SK-N-SH treated with all-trans-retinoic acid at 6 μM for 48 hours (cell line): ENCODE measurements at regions not wholly inside any gene's neighbourhood (a gene's known extent, or its start where the extent isn't known, plus 50 kb on each side); places are given as distances from the start of the nearest gene placed in this dataset.

Experiments
- ATAC-seq: fragments of 200-7000 bp; cut with Tn5 transposase; 3 replicates; pipeline ENCODE4 v1.9.1; 2020; ENCODE audit warnings: mild to moderate bottlenecking, moderate library complexity
- ARNTL ChIP-seq: fragments of 450-650 bp; formaldehyde crosslinking; IDR thresholded peaks from 2 replicates; pipeline ENCODE4 v1.5.0; 2020; ENCODE audit warnings: low read depth, mild to moderate bottlenecking, moderate library complexity, borderline replicate concordance
- BACH2 ChIP-seq: fragments of 250-450 bp; sonication (Bioruptor Pico); IDR thresholded peaks from 2 replicates; pipeline ENCODE4 v1.9.0; 2021; ENCODE audit warnings: mild to moderate bottlenecking, borderline replicate concordance
- CSDC2 ChIP-seq: fragments of 250-450 bp; sonication (Bioruptor Pico); IDR thresholded peaks from 2 replicates; pipeline ENCODE4 v1.5.0; 2020; ENCODE audit warnings: mild to moderate bottlenecking, moderate library complexity
- ESRRG ChIP-seq: fragments of 250-450 bp; sonication (Bioruptor Pico); IDR thresholded peaks from 2 replicates; pipeline ENCODE4 v1.6.1; 2021; ENCODE audit warnings: mild to moderate bottlenecking
- GLIS3 ChIP-seq: fragments of 250-450 bp; sonication (Bioruptor Pico); IDR thresholded peaks from 2 replicates; pipeline ENCODE4 v1.5.0; 2020; ENCODE audit warnings: mild to moderate bottlenecking, moderate library complexity
- ISL1 ChIP-seq: fragments of 250-450 bp; sonication (Bioruptor Pico); IDR thresholded peaks from 2 replicates; pipeline ENCODE4 v2.1.2; 2022; ENCODE audit warnings: mild to moderate bottlenecking, moderate library complexity
- OSR1 ChIP-seq: fragments of 250-450 bp; sonication (Bioruptor Pico); IDR thresholded peaks from 2 replicates; pipeline ENCODE4 v1.8.0; 2022; ENCODE audit warnings: moderate library complexity, mild to moderate bottlenecking, inconsistent platforms
- PPARA ChIP-seq: fragments of 250-450 bp; sonication (Bioruptor Pico); IDR thresholded peaks from 2 replicates; pipeline ENCODE4 v1.5.0; 2020; ENCODE audit warnings: mild to moderate bottlenecking, borderline replicate concordance
- RARB ChIP-seq: fragments of 250-450 bp; sonication (Bioruptor Pico); IDR thresholded peaks from 2 replicates; pipeline ENCODE4 v1.8.0; 2021; ENCODE audit warnings: mild to moderate bottlenecking, moderate library complexity
- SNAI2 ChIP-seq: fragments of 250-450 bp; sonication (Bioruptor Pico); IDR thresholded peaks from 2 replicates; pipeline ENCODE4 v1.5.0; 2020; ENCODE audit warnings: mild to moderate bottlenecking, moderate library complexity
- TCF4 ChIP-seq: fragments of 250-450 bp; sonication (Bioruptor Pico); IDR thresholded peaks from 2 replicates; pipeline ENCODE4 v1.8.0; 2021; ENCODE audit warnings: mild to moderate bottlenecking, moderate library complexity, borderline replicate concordance
- TOX ChIP-seq: fragments of 250-450 bp; sonication (Bioruptor Pico); IDR thresholded peaks from 2 replicates; pipeline ENCODE4 v1.8.0; 2021; ENCODE audit warnings: mild to moderate bottlenecking, moderate library complexity, borderline replicate concordance
- ZC3H10 ChIP-seq: fragments of 250-450 bp; sonication (Bioruptor Pico); IDR thresholded peaks from 2 replicates; pipeline ENCODE4 v1.5.1; 2021; ENCODE audit warnings: mild to moderate bottlenecking, moderate library complexity
- ZFP3 ChIP-seq: fragments of 250-450 bp; sonication (Bioruptor Pico); IDR thresholded peaks from 2 replicates; pipeline ENCODE4 v1.5.0; 2020; ENCODE audit warnings: mild to moderate bottlenecking, moderate library complexity
- ZFP30 ChIP-seq: fragments of 450-650 bp; formaldehyde crosslinking; IDR thresholded peaks from 2 replicates; pipeline ENCODE4 v1.5.0; 2022; ENCODE audit warnings: mild to moderate bottlenecking, moderate library complexity
- ZNF565 ChIP-seq: fragments of 450-650 bp; formaldehyde crosslinking; conservative IDR thresholded peaks from 2 replicates; pipeline ENCODE4 v1.5.0; 2020; ENCODE audit warnings: low read depth, mild to moderate bottlenecking, moderate library complexity
- ZNF8 ChIP-seq: fragments of 450-650 bp; formaldehyde crosslinking; IDR thresholded peaks from 2 replicates; pipeline ENCODE4 v1.5.0; 2020; ENCODE audit warnings: mild to moderate bottlenecking, moderate library complexity
- TF ChIP-seq, protein P1 (sequence below): fragments of 250-450 bp; sonication (Bioruptor Pico); IDR thresholded peaks from 2 replicates; pipeline ENCODE4 v1.5.0; 2020; ENCODE audit warnings: mild to moderate bottlenecking, moderate library complexity
- TF ChIP-seq, protein P2 (sequence below): fragments of 250-450 bp; sonication (Bioruptor Pico); IDR thresholded peaks from 2 replicates; pipeline ENCODE4 v1.8.0; 2021; ENCODE audit warnings: low read depth, mild to moderate bottlenecking, moderate library complexity, borderline replicate concordance
- TF ChIP-seq, protein P3 (sequence below): fragments of 250-450 bp; sonication (Bioruptor Pico); IDR thresholded peaks from 2 replicates; pipeline ENCODE4 v1.8.0; 2020; ENCODE audit warnings: mild to moderate bottlenecking, moderate library complexity, borderline replicate concordance
- TF ChIP-seq, protein P4 (sequence below): fragments of 250-450 bp; sonication (Bioruptor Pico); IDR thresholded peaks from 2 replicates; pipeline ENCODE4 v1.5.1; 2021; ENCODE audit warnings: mild to moderate bottlenecking, moderate library complexity

DNA sequence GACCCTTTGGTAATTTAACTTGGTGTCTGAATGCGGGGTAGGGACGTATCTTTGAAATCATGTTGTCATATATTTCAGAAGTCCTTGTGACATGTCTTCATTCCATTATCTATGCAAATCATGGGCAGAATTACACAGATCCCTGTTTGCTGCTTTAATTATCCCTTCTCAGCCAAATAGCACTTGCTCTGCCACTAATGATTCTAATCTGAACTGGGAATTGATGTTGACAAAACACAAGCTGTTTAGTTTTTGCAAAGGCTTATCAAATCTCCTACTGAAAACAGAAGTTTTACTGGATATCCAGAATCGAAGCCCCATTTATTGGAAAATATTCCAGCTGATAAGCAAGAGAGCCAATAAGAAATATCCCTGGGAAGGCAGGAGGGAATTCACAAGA, 205.9 kb upstream of the COX10 start:
- TF ChIP-seq, protein P1, sequence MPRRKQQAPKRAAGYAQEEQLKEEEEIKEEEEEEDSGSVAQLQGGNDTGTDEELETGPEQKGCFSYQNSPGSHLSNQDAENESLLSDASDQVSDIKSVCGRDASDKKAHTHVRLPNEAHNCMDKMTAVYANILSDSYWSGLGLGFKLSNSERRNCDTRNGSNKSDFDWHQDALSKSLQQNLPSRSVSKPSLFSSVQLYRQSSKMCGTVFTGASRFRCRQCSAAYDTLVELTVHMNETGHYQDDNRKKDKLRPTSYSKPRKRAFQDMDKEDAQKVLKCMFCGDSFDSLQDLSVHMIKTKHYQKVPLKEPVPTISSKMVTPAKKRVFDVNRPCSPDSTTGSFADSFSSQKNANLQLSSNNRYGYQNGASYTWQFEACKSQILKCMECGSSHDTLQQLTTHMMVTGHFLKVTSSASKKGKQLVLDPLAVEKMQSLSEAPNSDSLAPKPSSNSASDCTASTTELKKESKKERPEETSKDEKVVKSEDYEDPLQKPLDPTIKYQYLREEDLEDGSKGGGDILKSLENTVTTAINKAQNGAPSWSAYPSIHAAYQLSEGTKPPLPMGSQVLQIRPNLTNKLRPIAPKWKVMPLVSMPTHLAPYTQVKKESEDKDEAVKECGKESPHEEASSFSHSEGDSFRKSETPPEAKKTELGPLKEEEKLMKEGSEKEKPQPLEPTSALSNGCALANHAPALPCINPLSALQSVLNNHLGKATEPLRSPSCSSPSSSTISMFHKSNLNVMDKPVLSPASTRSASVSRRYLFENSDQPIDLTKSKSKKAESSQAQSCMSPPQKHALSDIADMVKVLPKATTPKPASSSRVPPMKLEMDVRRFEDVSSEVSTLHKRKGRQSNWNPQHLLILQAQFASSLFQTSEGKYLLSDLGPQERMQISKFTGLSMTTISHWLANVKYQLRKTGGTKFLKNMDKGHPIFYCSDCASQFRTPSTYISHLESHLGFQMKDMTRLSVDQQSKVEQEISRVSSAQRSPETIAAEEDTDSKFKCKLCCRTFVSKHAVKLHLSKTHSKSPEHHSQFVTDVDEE (CRISPR knock-in tag) = no peak
- TF ChIP-seq, protein P2, sequence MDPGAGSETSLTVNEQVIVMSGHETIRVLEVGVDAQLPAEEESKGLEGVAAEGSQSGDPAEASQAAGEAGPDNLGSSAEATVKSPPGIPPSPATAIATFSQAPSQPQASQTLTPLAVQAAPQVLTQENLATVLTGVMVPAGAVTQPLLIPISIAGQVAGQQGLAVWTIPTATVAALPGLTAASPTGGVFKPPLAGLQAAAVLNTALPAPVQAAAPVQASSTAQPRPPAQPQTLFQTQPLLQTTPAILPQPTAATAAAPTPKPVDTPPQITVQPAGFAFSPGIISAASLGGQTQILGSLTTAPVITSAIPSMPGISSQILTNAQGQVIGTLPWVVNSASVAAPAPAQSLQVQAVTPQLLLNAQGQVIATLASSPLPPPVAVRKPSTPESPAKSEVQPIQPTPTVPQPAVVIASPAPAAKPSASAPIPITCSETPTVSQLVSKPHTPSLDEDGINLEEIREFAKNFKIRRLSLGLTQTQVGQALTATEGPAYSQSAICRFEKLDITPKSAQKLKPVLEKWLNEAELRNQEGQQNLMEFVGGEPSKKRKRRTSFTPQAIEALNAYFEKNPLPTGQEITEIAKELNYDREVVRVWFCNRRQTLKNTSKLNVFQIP (CRISPR knock-in tag) = no peak
- TF ChIP-seq ZNF565 = no peak
- TF ChIP-seq, protein P3, sequence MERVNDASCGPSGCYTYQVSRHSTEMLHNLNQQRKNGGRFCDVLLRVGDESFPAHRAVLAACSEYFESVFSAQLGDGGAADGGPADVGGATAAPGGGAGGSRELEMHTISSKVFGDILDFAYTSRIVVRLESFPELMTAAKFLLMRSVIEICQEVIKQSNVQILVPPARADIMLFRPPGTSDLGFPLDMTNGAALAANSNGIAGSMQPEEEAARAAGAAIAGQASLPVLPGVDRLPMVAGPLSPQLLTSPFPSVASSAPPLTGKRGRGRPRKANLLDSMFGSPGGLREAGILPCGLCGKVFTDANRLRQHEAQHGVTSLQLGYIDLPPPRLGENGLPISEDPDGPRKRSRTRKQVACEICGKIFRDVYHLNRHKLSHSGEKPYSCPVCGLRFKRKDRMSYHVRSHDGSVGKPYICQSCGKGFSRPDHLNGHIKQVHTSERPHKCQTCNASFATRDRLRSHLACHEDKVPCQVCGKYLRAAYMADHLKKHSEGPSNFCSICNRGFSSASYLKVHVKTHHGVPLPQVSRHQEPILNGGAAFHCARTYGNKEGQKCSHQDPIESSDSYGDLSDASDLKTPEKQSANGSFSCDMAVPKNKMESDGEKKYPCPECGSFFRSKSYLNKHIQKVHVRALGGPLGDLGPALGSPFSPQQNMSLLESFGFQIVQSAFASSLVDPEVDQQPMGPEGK (CRISPR knock-in tag) = no peak
- TF ChIP-seq ZC3H10 (CRISPR knock-in tag) = no peak
- TF ChIP-seq SNAI2 (CRISPR knock-in tag) = no peak
- TF ChIP-seq TOX (CRISPR knock-in tag) = no peak
- no peak for TF ChIP-seq ISL1 (CRISPR knock-in tag)
- no peak for TF ChIP-seq ESRRG (CRISPR knock-in tag)
- ATAC-seq = no peak

DNA sequence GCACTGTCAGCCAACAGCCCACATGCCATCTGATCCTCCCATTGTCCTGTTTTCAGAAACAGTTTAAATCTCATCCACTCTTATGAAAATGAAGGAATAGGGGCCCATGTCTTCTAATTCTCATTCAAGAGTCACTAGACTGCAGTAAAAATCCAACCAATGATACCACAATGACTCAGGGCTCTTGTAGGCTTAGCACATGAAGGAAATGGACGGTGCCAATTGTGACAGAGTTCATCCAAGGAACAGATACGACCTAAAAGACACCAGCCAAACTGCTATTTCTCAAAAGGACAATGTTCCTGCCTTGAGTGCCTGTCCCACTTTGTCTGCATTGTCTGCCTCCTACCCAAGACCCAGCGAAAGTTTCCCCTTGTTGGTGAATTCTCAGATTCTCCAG, 204.8 kb upstream of the COX10 start:
- ATAC-seq = no peak
- TF ChIP-seq GLIS3 (CRISPR knock-in tag) = no peak
- TF ChIP-seq CSDC2 (CRISPR knock-in tag) = no peak
- no peak for TF ChIP-seq ZNF565
- TF ChIP-seq, protein P1 (CRISPR knock-in tag) = no peak
- TF ChIP-seq ZFP3 = no peak
- TF ChIP-seq ZC3H10 (CRISPR knock-in tag) = no peak
- no peak for TF ChIP-seq OSR1 (CRISPR knock-in tag)
- TF ChIP-seq ZNF8 (CRISPR knock-in tag) = no peak
- no peak for TF ChIP-seq SNAI2 (CRISPR knock-in tag)
- TF ChIP-seq ZFP30 (CRISPR knock-in tag) = no peak
- TF ChIP-seq PPARA = no peak
- no peak for TF ChIP-seq TOX (CRISPR knock-in tag)
- TF ChIP-seq ARNTL = no peak
- TF ChIP-seq ESRRG (CRISPR knock-in tag) = no peak
- no peak for TF ChIP-seq ISL1 (CRISPR knock-in tag)

DNA sequence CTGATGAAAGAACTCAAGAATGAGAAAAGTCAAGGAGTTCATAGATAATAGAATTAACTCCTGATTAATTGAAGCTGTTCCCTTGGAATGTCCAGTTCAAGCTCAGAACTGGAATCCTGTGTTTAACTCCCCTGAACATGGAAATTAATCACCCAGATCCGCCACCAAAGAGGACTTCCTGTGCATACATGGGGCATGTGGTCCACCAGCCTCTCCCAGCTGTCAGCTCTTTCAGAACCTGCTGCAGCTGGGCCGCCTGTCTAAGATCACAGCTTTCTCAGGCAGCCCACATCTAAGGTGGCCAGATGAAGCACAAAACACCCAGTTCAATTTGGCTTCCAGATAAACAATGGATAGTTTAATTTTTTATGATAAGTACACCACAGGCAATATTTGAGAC, 203.7 kb upstream of the COX10 start:
- TF ChIP-seq PPARA (no peak), OSR1 (CRISPR knock-in tag) (no peak), RARB (CRISPR knock-in tag) (no peak), ZNF8 (CRISPR knock-in tag) (no peak), ZNF565 (no peak), ISL1 (CRISPR knock-in tag) (no peak), ESRRG (CRISPR knock-in tag) (no peak), TCF4 (CRISPR knock-in tag) (no peak), SNAI2 (CRISPR knock-in tag) (no peak), ZFP30 (CRISPR knock-in tag) (no peak), BACH2 (CRISPR knock-in tag) (no peak), ZFP3 (no peak)
- TF ChIP-seq, protein P3 (CRISPR knock-in tag) = no peak
- TF ChIP-seq, protein P4, sequence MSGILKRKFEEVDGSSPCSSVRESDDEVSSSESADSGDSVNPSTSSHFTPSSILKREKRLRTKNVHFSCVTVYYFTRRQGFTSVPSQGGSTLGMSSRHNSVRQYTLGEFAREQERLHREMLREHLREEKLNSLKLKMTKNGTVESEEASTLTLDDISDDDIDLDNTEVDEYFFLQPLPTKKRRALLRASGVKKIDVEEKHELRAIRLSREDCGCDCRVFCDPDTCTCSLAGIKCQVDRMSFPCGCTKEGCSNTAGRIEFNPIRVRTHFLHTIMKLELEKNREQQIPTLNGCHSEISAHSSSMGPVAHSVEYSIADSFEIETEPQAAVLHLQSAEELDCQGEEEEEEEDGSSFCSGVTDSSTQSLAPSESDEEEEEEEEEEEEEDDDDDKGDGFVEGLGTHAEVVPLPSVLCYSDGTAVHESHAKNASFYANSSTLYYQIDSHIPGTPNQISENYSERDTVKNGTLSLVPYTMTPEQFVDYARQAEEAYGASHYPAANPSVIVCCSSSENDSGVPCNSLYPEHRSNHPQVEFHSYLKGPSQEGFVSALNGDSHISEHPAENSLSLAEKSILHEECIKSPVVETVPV = no peak
- no peak for ATAC-seq
